ENCODE measurements at regions not wholly inside any gene's neighbourhood (a gene's known extent, or its start where the extent isn't known, plus 50 kb on each side); places are given as distances from the start of the nearest gene placed in this dataset.

- DNase-seq, result peak; percentile 41
- WGBS (ENCODE audit: insufficient coverage), result no CpG with 5 or more reads among the region's 5 CpGs
- no peaks in the 10 kb centered on the region for H3K9me3 ChIP-seq (replicated peaks; ENCODE audit: control insufficient read depth, low read depth, low read length)
- H3K27me3 ChIP-seq (ENCODE audit: control insufficient read depth, insufficient read depth, low read length), result no peaks in the 10 kb centered on the region
- H3K4me1 ChIP-seq (ENCODE audit: control insufficient read depth, insufficient read depth, low read length), result no peaks in the 10 kb centered on the region
- no peak overlapping the region for H3K27ac ChIP-seq (ENCODE audit: low read length)
- H3K36me3 ChIP-seq (ENCODE audit: control insufficient read depth, insufficient read depth, low read length), result no peaks in the 10 kb centered on the region
- no peak overlapping the region for H3K4me3 ChIP-seq (ENCODE audit: low read length)
Measured at GRCh38 chr18:30889519-30890301, 152.8 kb downstream of the DSC3 start.

- H3K27ac ChIP-seq (ENCODE audit: low read length), result no peak overlapping the region
- H3K4me1 ChIP-seq (ENCODE audit: control insufficient read depth, insufficient read depth, low read length), result no peaks in the 10 kb centered on the region
- no peaks in the 10 kb centered on the region for H3K27me3 ChIP-seq (ENCODE audit: control insufficient read depth, insufficient read depth, low read length)
- no peaks in the 10 kb centered on the region for H3K36me3 ChIP-seq (ENCODE audit: control insufficient read depth, insufficient read depth, low read length)
- DNase-seq, result no peak
- WGBS (ENCODE audit: insufficient coverage), result 76% methylated on average over 2 of the region's 5 CpGs
- H3K4me3 ChIP-seq (ENCODE audit: low read length), result no peak overlapping the region
- H3K9me3 ChIP-seq (replicated peaks; ENCODE audit: control insufficient read depth, low read depth, low read length), result no peaks in the 10 kb centered on the region
Measured at GRCh38 chr18:30888344-30888743, 154.2 kb downstream of the DSC3 start.

DNA sequence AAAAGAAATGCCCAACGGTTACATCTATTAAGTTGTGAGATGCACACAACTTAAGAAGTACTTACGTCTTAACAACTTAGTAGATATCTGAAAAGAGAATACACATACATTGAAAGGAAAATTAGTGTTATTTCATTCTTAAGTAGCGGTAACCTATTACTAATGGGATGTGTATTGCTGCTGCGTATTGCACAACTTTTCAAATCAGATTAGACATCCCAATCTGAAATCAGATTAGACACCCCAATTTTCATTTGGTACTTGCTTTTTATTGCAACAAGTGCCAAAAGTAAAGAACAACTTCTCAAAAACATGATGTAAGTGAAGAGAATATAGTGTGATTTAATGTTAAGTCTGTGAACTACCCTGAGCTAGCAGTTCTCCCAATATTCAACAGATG, 155.5 kb downstream of the DSC3 start:
- no CpG with 5 or more reads among the region's 4 CpGs for WGBS (ENCODE audit: insufficient coverage)
- DNase-seq, result no peak
- no peaks in the 10 kb centered on the region for H3K27me3 ChIP-seq (ENCODE audit: control insufficient read depth, insufficient read depth, low read length)

GRCh38 chr18:30870466-30870865, 172.1 kb downstream of the DSC3 start:
- H3K36me3 ChIP-seq (ENCODE audit: control insufficient read depth, insufficient read depth, low read length), result no peaks in the 10 kb centered on the region
- no peak overlapping the region for H3K27ac ChIP-seq (ENCODE audit: low read length)
- H3K4me3 ChIP-seq (ENCODE audit: low read length), result no peak overlapping the region
- H3K27me3 ChIP-seq (ENCODE audit: control insufficient read depth, insufficient read depth, low read length), result no peaks in the 10 kb centered on the region
- DNase-seq, result no peak
- no peaks in the 10 kb centered on the region for H3K4me1 ChIP-seq (ENCODE audit: control insufficient read depth, insufficient read depth, low read length)
- no peaks in the 10 kb centered on the region for H3K9me3 ChIP-seq (replicated peaks; ENCODE audit: control insufficient read depth, low read depth, low read length)
- no CpG with 5 or more reads among the region's 2 CpGs for WGBS (ENCODE audit: insufficient coverage)

More for the DNA sequence above, 155.5 kb downstream of the DSC3 start:
- Histone ChIP-seq H3K36me3 (ENCODE audit: control insufficient read depth, insufficient read depth, low read length) (no peaks in the 10 kb centered on the region), H3K9me3 (replicated peaks; ENCODE audit: control insufficient read depth, low read depth, low read length) (no peaks in the 10 kb centered on the region), H3K4me3 (ENCODE audit: low read length) (no peak overlapping the region), H3K4me1 (ENCODE audit: control insufficient read depth, insufficient read depth, low read length) (no peaks in the 10 kb centered on the region), H3K27ac (ENCODE audit: low read length) (no peak overlapping the region)

- DNase-seq, result no peak
- 63% methylated on average over 4 of the region's 6 CpGs for WGBS (ENCODE audit: insufficient coverage)
- H3K4me3 ChIP-seq (ENCODE audit: low read length), result no peak overlapping the region
- no peaks in the 10 kb centered on the region for H3K27me3 ChIP-seq (ENCODE audit: control insufficient read depth, insufficient read depth, low read length)
- H3K27ac ChIP-seq (ENCODE audit: low read length), result no peak overlapping the region
- H3K36me3 ChIP-seq (ENCODE audit: control insufficient read depth, insufficient read depth, low read length), result no peaks in the 10 kb centered on the region
- H3K4me1 ChIP-seq (ENCODE audit: control insufficient read depth, insufficient read depth, low read length), result no peaks in the 10 kb centered on the region
- H3K9me3 ChIP-seq (replicated peaks; ENCODE audit: control insufficient read depth, low read depth, low read length), result no peaks in the 10 kb centered on the region
Measured at GRCh38 chr18:30862900-30863299, 179.6 kb downstream of the DSC3 start.

GRCh38 chr18:30860741-30861140, 181.8 kb downstream of the DSC3 start:
- no CpG with 5 or more reads among the region's 3 CpGs for WGBS (ENCODE audit: insufficient coverage)

DNA sequence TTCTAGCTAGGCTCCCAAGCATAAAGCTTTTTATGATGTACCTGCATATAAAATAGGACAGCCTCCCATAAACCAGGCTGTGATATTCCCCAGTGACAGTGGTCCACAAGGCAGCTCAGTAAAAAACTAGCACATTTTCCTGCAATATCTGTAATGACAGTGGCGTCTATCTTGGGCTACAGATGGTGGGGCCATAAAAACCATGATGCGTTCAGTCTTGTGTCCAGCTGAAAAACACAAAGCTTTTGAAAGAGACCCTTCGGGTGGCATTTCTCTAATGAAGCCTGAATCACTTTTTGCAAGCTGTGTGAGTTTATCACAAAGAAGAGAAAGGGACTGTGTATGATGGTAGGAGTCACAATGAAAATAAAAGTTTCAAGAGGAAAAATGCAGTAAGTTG, 183.5 kb downstream of the DSC3 start:
- H3K36me3 ChIP-seq (ENCODE audit: control insufficient read depth, insufficient read depth, low read length), result no peaks in the 10 kb centered on the region
- H3K4me1 ChIP-seq (ENCODE audit: control insufficient read depth, insufficient read depth, low read length), result no peaks in the 10 kb centered on the region
- H3K27ac ChIP-seq (ENCODE audit: low read length), result no peak overlapping the region
- DNase-seq, result no peak
- H3K4me3 ChIP-seq (ENCODE audit: low read length), result no peak overlapping the region
- H3K9me3 ChIP-seq (replicated peaks; ENCODE audit: control insufficient read depth, low read depth, low read length), result no peaks in the 10 kb centered on the region
- WGBS (ENCODE audit: insufficient coverage), result 27% methylated on average over 3 of the region's 3 CpGs
- H3K27me3 ChIP-seq (ENCODE audit: control insufficient read depth, insufficient read depth, low read length), result no peaks in the 10 kb centered on the region

More at GRCh38 chr18:30860741-30861140, 181.8 kb downstream of the DSC3 start:
- no peak for DNase-seq
- no peaks in the 10 kb centered on the region for H3K9me3 ChIP-seq (replicated peaks; ENCODE audit: control insufficient read depth, low read depth, low read length)
- no peaks in the 10 kb centered on the region for H3K27me3 ChIP-seq (ENCODE audit: control insufficient read depth, insufficient read depth, low read length)
- no peak overlapping the region for H3K27ac ChIP-seq (ENCODE audit: low read length)
- no peaks in the 10 kb centered on the region for H3K4me1 ChIP-seq (ENCODE audit: control insufficient read depth, insufficient read depth, low read length)
- no peak overlapping the region for H3K4me3 ChIP-seq (ENCODE audit: low read length)
- no peaks in the 10 kb centered on the region for H3K36me3 ChIP-seq (ENCODE audit: control insufficient read depth, insufficient read depth, low read length)

- H3K4me1 ChIP-seq (ENCODE audit: control insufficient read depth, insufficient read depth, low read length), result no peaks in the 10 kb centered on the region
- no peak overlapping the region for H3K4me3 ChIP-seq (ENCODE audit: low read length)
- no peaks in the 10 kb centered on the region for H3K36me3 ChIP-seq (ENCODE audit: control insufficient read depth, insufficient read depth, low read length)
- H3K9me3 ChIP-seq (replicated peaks; ENCODE audit: control insufficient read depth, low read depth, low read length), result no peaks in the 10 kb centered on the region
- no peak for DNase-seq
- H3K27ac ChIP-seq (ENCODE audit: low read length), result no peak overlapping the region
- WGBS (ENCODE audit: insufficient coverage), result no CpG with 5 or more reads among the region's 2 CpGs
- H3K27me3 ChIP-seq (ENCODE audit: control insufficient read depth, insufficient read depth, low read length), result no peaks in the 10 kb centered on the region
Measured at GRCh38 chr18:30858560-30858959, 184.0 kb downstream of the DSC3 start.

DNA sequence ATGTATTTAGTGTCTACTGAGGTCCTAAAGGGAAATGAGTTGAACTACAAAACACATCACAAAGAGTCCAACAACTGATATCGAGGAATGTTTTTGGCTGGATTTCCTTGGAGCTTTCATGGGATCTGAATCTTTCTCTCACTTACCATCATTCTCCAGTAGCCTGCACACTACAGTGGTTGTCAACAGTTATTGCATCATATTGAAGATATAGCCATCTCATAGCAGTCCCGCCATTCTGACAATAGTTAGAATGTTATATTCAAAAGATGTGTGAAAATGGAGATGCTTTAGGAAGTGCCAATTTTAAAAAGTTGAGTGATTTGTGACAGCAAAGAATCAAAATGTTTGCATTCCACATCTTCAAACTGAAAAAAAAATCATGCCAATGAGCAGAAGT, 186.8 kb downstream of the DSC3 start:
- DNase-seq, result no peak
- no CpG with 5 or more reads among the region's 2 CpGs for WGBS (ENCODE audit: insufficient coverage)
- Histone ChIP-seq H3K4me3 (ENCODE audit: low read length) (no peak overlapping the region), H3K27ac (ENCODE audit: low read length) (no peak overlapping the region), H3K9me3 (replicated peaks; ENCODE audit: control insufficient read depth, low read depth, low read length) (no peaks in the 10 kb centered on the region), H3K27me3 (ENCODE audit: control insufficient read depth, insufficient read depth, low read length) (no peaks in the 10 kb centered on the region), H3K36me3 (ENCODE audit: control insufficient read depth, insufficient read depth, low read length) (no peaks in the 10 kb centered on the region), H3K4me1 (ENCODE audit: control insufficient read depth, insufficient read depth, low read length) (no peaks in the 10 kb centered on the region)

DNA sequence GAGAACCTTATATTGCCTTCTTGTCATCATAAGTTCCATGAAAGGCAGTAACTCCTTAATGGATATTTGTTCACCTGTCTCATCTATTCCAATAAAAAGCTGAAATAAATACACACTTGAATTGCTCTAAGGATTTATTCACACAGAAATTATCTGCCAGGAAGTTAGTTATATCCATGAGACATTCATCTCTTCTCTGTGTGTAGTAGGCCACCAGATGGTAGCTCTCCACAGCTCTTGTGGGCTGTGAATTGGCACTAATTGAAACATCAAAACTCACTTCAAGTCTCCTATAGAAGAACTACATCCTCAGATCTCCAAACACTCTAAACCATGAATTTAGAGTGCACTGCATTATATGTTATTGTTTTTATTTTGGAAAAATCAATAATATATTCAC, 189.6 kb downstream of the DSC3 start:
- no peak for DNase-seq
- no peaks in the 10 kb centered on the region for H3K36me3 ChIP-seq (ENCODE audit: control insufficient read depth, insufficient read depth, low read length)
- no peak overlapping the region for H3K27ac ChIP-seq (ENCODE audit: low read length)
- no peak overlapping the region for H3K4me3 ChIP-seq (ENCODE audit: low read length)
- H3K4me1 ChIP-seq (ENCODE audit: control insufficient read depth, insufficient read depth, low read length), result no peaks in the 10 kb centered on the region
- no peaks in the 10 kb centered on the region for H3K27me3 ChIP-seq (ENCODE audit: control insufficient read depth, insufficient read depth, low read length)
- H3K9me3 ChIP-seq (replicated peaks; ENCODE audit: control insufficient read depth, low read depth, low read length), result peaks cover 5% of the 10 kb centered on the region

GRCh38 chr18:30852541-30852940, 190.0 kb downstream of the DSC3 start:
- H3K36me3 ChIP-seq (ENCODE audit: control insufficient read depth, insufficient read depth, low read length), result no peaks in the 10 kb centered on the region
- H3K9me3 ChIP-seq (replicated peaks; ENCODE audit: control insufficient read depth, low read depth, low read length), result peaks cover 5% of the 10 kb centered on the region
- H3K27me3 ChIP-seq (ENCODE audit: control insufficient read depth, insufficient read depth, low read length), result no peaks in the 10 kb centered on the region
- no peaks in the 10 kb centered on the region for H3K4me1 ChIP-seq (ENCODE audit: control insufficient read depth, insufficient read depth, low read length)
- H3K4me3 ChIP-seq (ENCODE audit: low read length), result no peak overlapping the region
- no peak for DNase-seq
- H3K27ac ChIP-seq (ENCODE audit: low read length), result no peak overlapping the region
- WGBS (ENCODE audit: insufficient coverage), result no CpG with 5 or more reads among the region's 2 CpGs

All from muscle of leg (tissue), 3 donors.